GM23248 (cell line): ENCODE measurements at regions not wholly inside any gene's neighbourhood (a gene's known extent, or its start where the extent isn't known, plus 50 kb on each side); places are given as distances from the start of the nearest gene placed in this dataset.
"Not testable (repeated sequence)": the region's sequence is repeated elsewhere in the genome, so short reads cannot be mapped to it uniquely, and the experiment has no call there.

ENCODE experiments used
- DNase-seq: peaks from one replicate; pipeline ENCODE4 v3.0.0-alpha.2; 2015
- H2AFZ ChIP-seq: fragments of 200-600 bp; sonication (generic); 2 replicates; pipeline ENCODE4 v1.6.1; 2016; ENCODE audit warnings: antibody characterized with exemption
- H3F3A ChIP-seq: fragments of 200-600 bp; sonication (generic); 2 replicates; pipeline ENCODE4 v1.6.1; 2016; ENCODE audit warnings: mild to moderate bottlenecking, antibody characterized with exemption, mixed run types; ENCODE audit not compliant: insufficient read depth
- H3K27ac ChIP-seq: fragments of 200-600 bp; sonication (generic); 2 replicates; pipeline ENCODE4 v1.5.1; 2016; ENCODE audit warnings: mild to moderate bottlenecking
- H3K27me3 ChIP-seq: fragments of 200-600 bp; sonication (generic); replicated peaks from 2 replicates; pipeline ENCODE4 v1.6.1; 2016; ENCODE audit warnings: mild to moderate bottlenecking; ENCODE audit not compliant: insufficient read depth
- H3K36me3 ChIP-seq: fragments of 200-600 bp; sonication (generic); 2 replicates; pipeline ENCODE4 v1.6.1; 2016; ENCODE audit warnings: low read depth, mild to moderate bottlenecking
- H3K4me1 ChIP-seq: fragments of 200-600 bp; sonication (generic); 2 replicates; pipeline ENCODE4 v1.6.1; 2016; ENCODE audit warnings: mild to moderate bottlenecking; ENCODE audit not compliant: insufficient read depth
- H3K4me2 ChIP-seq: fragments of 200-600 bp; sonication (generic); one replicate; pipeline ENCODE4 v1.6.1; 2016; ENCODE audit warnings: mild to moderate bottlenecking; ENCODE audit not compliant: unreplicated experiment
- H3K4me3 ChIP-seq: fragments of 200-600 bp; sonication (generic); 2 replicates; pipeline ENCODE4 v1.5.1; 2016; ENCODE audit warnings: mild to moderate bottlenecking
- H3K79me2 ChIP-seq: fragments of 200-600 bp; sonication (generic); 2 replicates; pipeline ENCODE4 v1.6.1; 2016; ENCODE audit warnings: mild to moderate bottlenecking; ENCODE audit not compliant: insufficient read depth
- H3K9ac ChIP-seq: fragments of 200-600 bp; sonication (generic); 2 replicates; pipeline ENCODE4 v1.6.1; 2016; ENCODE audit warnings: mild to moderate bottlenecking
- H3K9me2 ChIP-seq: fragments of 200-600 bp; sonication (generic); 2 replicates; pipeline ENCODE4 v1.6.1; 2016; ENCODE audit warnings: mixed run types, mild to moderate bottlenecking, moderate library complexity; ENCODE audit not compliant: insufficient read depth
- H3K9me3 ChIP-seq: fragments of 200-600 bp; sonication (generic); one replicate; pipeline ENCODE4 v1.6.1; 2017; ENCODE audit warnings: low read depth
- H4K20me1 ChIP-seq: fragments of 200-600 bp; sonication (generic); 2 replicates; pipeline ENCODE4 v1.6.0; 2016; ENCODE audit not compliant: insufficient read depth
- EZH2 ChIP-seq: fragments of 200-600 bp; sonication (generic); IDR thresholded peaks from 2 replicates; pipeline ENCODE4 v1.6.1; 2018; ENCODE audit warnings: antibody characterized with exemption, mild to moderate bottlenecking; ENCODE audit not compliant: insufficient read depth, poor library complexity, severe bottlenecking
- EZH2phosphoT487 ChIP-seq: fragments of 200-600 bp; sonication (generic); IDR thresholded peaks from 2 replicates; pipeline ENCODE4 v1.6.1; 2018; ENCODE audit warnings: antibody characterized with exemption, moderate library complexity, mild to moderate bottlenecking, low read depth; ENCODE audit not compliant: insufficient read depth
- WGBS, 2 experiments: methylation state at CpG; one replicate each; pipeline ENCODE4 v1.1.6; 2015 to 2017; ENCODE audit warnings: low lambda C conversion rate in 2 of 2, low coverage in 1 of 2; ENCODE audit errors: missing lambda C conversion rate in 2 of 2; 5-methylcytosine and 5-hydroxymethylcytosine counted together
- in situ Hi-C: fragments of 300-500 bp; cut with MboI; formaldehyde crosslinking; loops from 2 replicates; pipeline ENCODE4 v1.15.0; 2020

- Histone ChIP-seq H3F3A (no peaks in the 10 kb centered on the region), H3K36me3 (no peaks in the 10 kb centered on the region)
- WGBS, 2 experiments: 0 to 40% methylated on average over 2 to 4 of the region's 4 CpGs
Measured at GRCh38 chrX:144732588-144732987, 514.7 kb upstream of the SPANXN1 start.

GRCh38 chrX:144738246-144738645 is 509.1 kb upstream of the SPANXN1 start:
- Histone ChIP-seq H2AFZ (no peak overlapping the region), H3K9me2 (no peaks in the 10 kb centered on the region), H3K36me3 (no peaks in the 10 kb centered on the region), H3K4me2 (no peak overlapping the region), H3K9ac (no peak overlapping the region), H3K9me3 (no peaks in the 10 kb centered on the region), H3F3A (no peaks in the 10 kb centered on the region), H3K4me1 (no peaks in the 10 kb centered on the region), H3K27me3 (no peaks in the 10 kb centered on the region), H4K20me1 (no peaks in the 10 kb centered on the region), H3K79me2 (no peaks in the 10 kb centered on the region), H3K27ac (no peak overlapping the region), H3K4me3 (no peak overlapping the region)
- TF ChIP-seq EZH2 (no peak), EZH2phosphoT487 (no peak)
- in situ Hi-C loops: no loop called here
- DNase-seq: no peak
- WGBS, 2 experiments: 6% methylated on average over 2 of the region's 2 CpGs

More at GRCh38 chrX:144732588-144732987, 514.7 kb upstream of the SPANXN1 start:
- TF ChIP-seq EZH2phosphoT487 (no peak), EZH2 (no peak)
- Histone ChIP-seq H3K27me3 (no peaks in the 10 kb centered on the region), H3K79me2 (no peaks in the 10 kb centered on the region), H4K20me1 (no peaks in the 10 kb centered on the region), H3K4me3 (no peak overlapping the region), H2AFZ (no peak overlapping the region), H3K27ac (no peak overlapping the region), H3K4me1 (no peaks in the 10 kb centered on the region), H3K9me3 (no peaks in the 10 kb centered on the region), H3K9me2 (no peaks in the 10 kb centered on the region), H3K4me2 (no peak overlapping the region), H3K9ac (no peak overlapping the region)
- in situ Hi-C loops: no loop called here
- no peak for DNase-seq

- Histone ChIP-seq H4K20me1 (no peaks in the 10 kb centered on the region), H2AFZ (no peak overlapping the region), H3K9me3 (no peaks in the 10 kb centered on the region), H3F3A (no peaks in the 10 kb centered on the region), H3K4me3 (no peak overlapping the region), H3K4me1 (no peaks in the 10 kb centered on the region), H3K27ac (no peak overlapping the region), H3K9me2 (no peaks in the 10 kb centered on the region), H3K4me2 (no peak overlapping the region), H3K79me2 (no peaks in the 10 kb centered on the region), H3K27me3 (no peaks in the 10 kb centered on the region), H3K36me3 (no peaks in the 10 kb centered on the region), H3K9ac (no peak overlapping the region)
- TF ChIP-seq EZH2phosphoT487 (no peak), EZH2 (no peak)
- DNase-seq: no peak
- in situ Hi-C loops: no loop called here
Measured at GRCh38 chrX:144768540-144768939, 478.8 kb upstream of the SPANXN1 start.

GRCh38 chrX:144783528-144783927 is 463.8 kb upstream of the SPANXN1 start:
- H3K27me3 ChIP-seq, H3F3A ChIP-seq, H3K9ac ChIP-seq, H4K20me1 ChIP-seq, H3K9me2 ChIP-seq, H3K4me2 ChIP-seq, H3K27ac ChIP-seq, DNase-seq, H3K9me3 ChIP-seq, in situ Hi-C loops, H3K4me3 ChIP-seq, H3K4me1 ChIP-seq, H2AFZ ChIP-seq, H3K79me2 ChIP-seq, H3K36me3 ChIP-seq: not testable (repeated sequence)
- WGBS, 2 experiments: 25 to 74% methylated on average over 2 to 6 of the region's 19 CpGs

- Histone ChIP-seq H3K9me3 (no peaks in the 10 kb centered on the region), H2AFZ (no peak overlapping the region), H3K4me3 (no peak overlapping the region), H3K9me2 (no peaks in the 10 kb centered on the region), H3K4me1 (no peaks in the 10 kb centered on the region), H4K20me1 (no peaks in the 10 kb centered on the region), H3K27ac (no peak overlapping the region), H3F3A (no peaks in the 10 kb centered on the region), H3K36me3 (no peaks in the 10 kb centered on the region), H3K79me2 (no peaks in the 10 kb centered on the region), H3K9ac (no peak overlapping the region), H3K27me3 (no peaks in the 10 kb centered on the region), H3K4me2 (no peak overlapping the region)
- TF ChIP-seq EZH2phosphoT487: no peak
- TF ChIP-seq EZH2: no peak
- 21 to 33% methylated on average over 2 of the region's 2 CpGs for WGBS, 2 experiments
- no peak for DNase-seq
- in situ Hi-C loops: no loop called here
Measured at GRCh38 chrX:144790148-144790547, 457.2 kb upstream of the SPANXN1 start.
